G401 (cell line): ENCODE measurements at regions not wholly inside any gene's neighbourhood (a gene's known extent, or its start where the extent isn't known, plus 50 kb on each side); places are given as distances from the start of the nearest gene placed in this dataset.

Experiments used
- DNase-seq: peaks from one replicate; pipeline ENCODE4 v3.0.0-alpha.2; 2015; ENCODE audit warnings: low spot score
- in situ Hi-C: cut with HindIII; loops from 2 replicates; pipeline ENCODE4 v1.10.0; 2016; ENCODE audit warnings: low sequenced_read_pairs, mixed read lengths

GRCh38 chr20:50425076-50425475 is 85.1 kb upstream of the PTPN1 start:
- in situ Hi-C loops, result no loop called here
- DNase-seq, result no peak

- in situ Hi-C loops, result no loop called here
- no peak for DNase-seq
These were observed 83.1 kb upstream of the PTPN1 start for GRCh38 chr20:50426866-50427718.

GRCh38 chr20:50427719-50428083 is 82.5 kb upstream of the PTPN1 start:
- in situ Hi-C loops, result no loop called here
- DNase-seq, result no peak

GRCh38 chr20:50428097-50428828 is 81.9 kb upstream of the PTPN1 start:
- in situ Hi-C loops, result no loop called here
- no peak for DNase-seq

GRCh38 chr20:50429412-50429811 is 80.8 kb upstream of the PTPN1 start:
- in situ Hi-C loops, result no loop called here
- no peak for DNase-seq

GRCh38 chr20:50431066-50431450 is 79.1 kb upstream of the PTPN1 start:
- no peak for DNase-seq
- in situ Hi-C loops, result no loop called here

- DNase-seq, result no peak
- in situ Hi-C loops, result no loop called here
These were observed 77.0 kb upstream of the PTPN1 start for GRCh38 chr20:50433001-50433761.

GRCh38 chr20:50434321-50434652 is 75.9 kb upstream of the PTPN1 start:
- in situ Hi-C loops, result no loop called here
- DNase-seq, result no peak

GRCh38 chr20:50434653-50435396 is 75.4 kb upstream of the PTPN1 start:
- DNase-seq, result no peak
- in situ Hi-C loops, result no loop called here

GRCh38 chr20:50435397-50436051 is 74.7 kb upstream of the PTPN1 start:
- DNase-seq, result no peak
- in situ Hi-C loops, result no loop called here

GRCh38 chr20:50436052-50436656 is 74.0 kb upstream of the PTPN1 start:
- no peak for DNase-seq
- in situ Hi-C loops, result no loop called here

- in situ Hi-C loops, result no loop called here
- DNase-seq, result no peak
These were observed 73.5 kb upstream of the PTPN1 start for GRCh38 chr20:50436696-50437095.

GRCh38 chr20:50438986-50439407 is 71.2 kb upstream of the PTPN1 start:
- in situ Hi-C loops, result no loop called here
- no peak for DNase-seq

GRCh38 chr20:50439539-50440453 is 70.4 kb upstream of the PTPN1 start:
- no peak for DNase-seq
- in situ Hi-C loops, result no loop called here

GRCh38 chr20:50442512-50442911 is 67.7 kb upstream of the PTPN1 start:
- DNase-seq, result no peak
- in situ Hi-C loops, result no loop called here

- in situ Hi-C loops, result no loop called here
- DNase-seq, result no peak
These were observed 64.6 kb upstream of the PTPN1 start for GRCh38 chr20:50445354-50446151.
